ENCODE measurements at regions not wholly inside any gene's neighbourhood (a gene's known extent, or its start where the extent isn't known, plus 50 kb on each side); places are given as distances from the start of the nearest gene placed in this dataset.
A peak's percentile ranks its signal among the peaks of the same experiment; 100 is the strongest.

- Mint-ChIP-seq H3K27ac (no peak overlapping the region), H3K27me3 (ENCODE audit: low read depth in 2 of 2) (no peaks in the 10 kb centered on the region), H3K4me3 (no peak overlapping the region), H3K9me3 (peaks cover 3 to 4% of the 10 kb centered on the region in 2 donors), H3K4me1 (peaks cover 25 to 28% of the 10 kb centered on the region in 2 donors), H3K36me3 (no peaks in the 10 kb centered on the region)
- Histone ChIP-seq H3K4me1 (ENCODE audit: control insufficient read depth, insufficient read depth, low read length) (peaks cover 8% of the 10 kb centered on the region), H3K4me3 (ENCODE audit: low read length) (no peak overlapping the region), H3K27me3 (ENCODE audit: control insufficient read depth, insufficient read depth, low read length) (no peaks in the 10 kb centered on the region), H3K9me3 (ENCODE audit: control insufficient read depth, insufficient read depth, low read length) (no peaks in the 10 kb centered on the region), H3K27ac (ENCODE audit: low read length) (no peak overlapping the region), H3K36me3 (ENCODE audit: control insufficient read depth, insufficient read depth, low read length) (no peaks in the 10 kb centered on the region)
- WGBS (ENCODE audit: insufficient coverage): no CpG with 5 or more reads among the region's 1 CpG
- no peak for DNase-seq
- no peak for ATAC-seq
- TF ChIP-seq, protein P1, sequence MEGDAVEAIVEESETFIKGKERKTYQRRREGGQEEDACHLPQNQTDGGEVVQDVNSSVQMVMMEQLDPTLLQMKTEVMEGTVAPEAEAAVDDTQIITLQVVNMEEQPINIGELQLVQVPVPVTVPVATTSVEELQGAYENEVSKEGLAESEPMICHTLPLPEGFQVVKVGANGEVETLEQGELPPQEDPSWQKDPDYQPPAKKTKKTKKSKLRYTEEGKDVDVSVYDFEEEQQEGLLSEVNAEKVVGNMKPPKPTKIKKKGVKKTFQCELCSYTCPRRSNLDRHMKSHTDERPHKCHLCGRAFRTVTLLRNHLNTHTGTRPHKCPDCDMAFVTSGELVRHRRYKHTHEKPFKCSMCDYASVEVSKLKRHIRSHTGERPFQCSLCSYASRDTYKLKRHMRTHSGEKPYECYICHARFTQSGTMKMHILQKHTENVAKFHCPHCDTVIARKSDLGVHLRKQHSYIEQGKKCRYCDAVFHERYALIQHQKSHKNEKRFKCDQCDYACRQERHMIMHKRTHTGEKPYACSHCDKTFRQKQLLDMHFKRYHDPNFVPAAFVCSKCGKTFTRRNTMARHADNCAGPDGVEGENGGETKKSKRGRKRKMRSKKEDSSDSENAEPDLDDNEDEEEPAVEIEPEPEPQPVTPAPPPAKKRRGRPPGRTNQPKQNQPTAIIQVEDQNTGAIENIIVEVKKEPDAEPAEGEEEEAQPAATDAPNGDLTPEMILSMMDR (IDR thresholded peaks at IDR 0.05): no peak
- intact Hi-C loops (cut with micrococcal nuclease): no loop called here
These were observed 152.7 kb upstream of the BMP2 start for GRCh38 chr20:6614836-6615235.

DNA sequence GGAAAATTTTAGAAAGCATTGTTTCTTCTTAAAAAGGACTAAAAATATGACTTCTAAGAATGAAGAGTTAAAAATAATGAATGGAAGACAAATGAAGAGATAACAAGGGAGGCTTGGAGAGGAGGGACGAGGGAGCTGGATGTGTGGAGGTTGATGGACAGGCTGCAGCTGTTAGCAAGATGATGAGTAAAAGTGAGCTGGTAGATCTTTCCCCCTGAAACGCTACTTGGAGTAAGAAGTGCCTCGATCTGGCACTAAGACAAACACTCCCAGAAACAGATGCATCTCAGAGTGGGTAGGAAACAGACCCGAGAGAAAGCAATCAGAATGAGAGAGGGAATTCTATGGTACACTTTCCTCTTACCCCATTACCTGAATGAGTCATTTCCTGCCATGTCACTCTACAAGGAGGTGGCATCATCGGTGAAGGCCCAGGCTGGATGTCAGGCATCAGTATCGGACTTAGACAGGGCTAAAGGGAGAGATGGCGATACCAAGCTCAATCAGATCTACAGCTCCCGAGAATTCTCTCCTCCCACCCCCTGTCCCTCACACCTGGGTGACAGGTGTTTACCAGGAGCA lies 154.1 kb upstream of the BMP2 start:
- peak overlapping the region; percentile 3 to 75 for H3K27ac Mint-ChIP-seq
- Histone ChIP-seq H3K4me1 (ENCODE audit: control insufficient read depth, insufficient read depth, low read length) (peaks cover 8% of the 10 kb centered on the region), H3K4me3 (ENCODE audit: low read length) (no peak overlapping the region), H3K27me3 (ENCODE audit: control insufficient read depth, insufficient read depth, low read length) (no peaks in the 10 kb centered on the region), H3K27ac (ENCODE audit: low read length) (no peak overlapping the region), H3K9me3 (ENCODE audit: control insufficient read depth, insufficient read depth, low read length) (no peaks in the 10 kb centered on the region), H3K36me3 (ENCODE audit: control insufficient read depth, insufficient read depth, low read length) (no peaks in the 10 kb centered on the region)
- 68% methylated on average over 6 of the region's 8 CpGs for WGBS (ENCODE audit: insufficient coverage)
- peaks cover 25 to 28% of the 10 kb centered on the region in 2 donors for H3K4me1 Mint-ChIP-seq
- peaks cover 3 to 4% of the 10 kb centered on the region in 2 donors for H3K9me3 Mint-ChIP-seq
- intact Hi-C loops (cut with micrococcal nuclease): no loop called here
- DNase-seq: no peak
- H3K27me3 Mint-ChIP-seq (ENCODE audit: low read depth in 2 of 2): peaks cover 0 to 3% of the 10 kb centered on the region in 2 donors
- peak in 1 of 3 donors; percentile 47 for ATAC-seq
- H3K36me3 Mint-ChIP-seq: no peaks in the 10 kb centered on the region
- H3K4me3 Mint-ChIP-seq: peak overlapping the region; percentile 49
- TF ChIP-seq, protein P1 (IDR thresholded peaks at IDR 0.05): no peak

DNA sequence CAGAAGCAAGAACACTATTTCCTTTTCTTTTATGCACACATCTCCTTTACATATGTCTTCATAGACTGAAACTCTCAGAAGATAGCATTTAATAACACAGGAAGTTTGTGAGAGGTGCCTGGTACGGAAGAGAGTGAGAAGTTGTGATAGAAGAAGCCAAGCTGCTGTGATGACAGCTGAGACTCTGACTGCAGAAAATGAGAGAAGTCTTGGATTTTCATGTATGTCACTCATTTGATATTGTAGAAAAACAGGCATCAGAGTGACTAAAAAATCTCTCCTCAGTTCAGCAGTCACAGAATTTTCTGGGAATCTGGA lies 154.9 kb upstream of the BMP2 start:
- peaks cover 3 to 4% of the 10 kb centered on the region in 2 donors for H3K9me3 Mint-ChIP-seq
- peaks cover 25 to 28% of the 10 kb centered on the region in 2 donors for H3K4me1 Mint-ChIP-seq
- ATAC-seq (peak; percentile 47 to 89 (median 65)), DNase-seq (no peak)
- Histone ChIP-seq H3K36me3 (ENCODE audit: control insufficient read depth, insufficient read depth, low read length) (no peaks in the 10 kb centered on the region), H3K4me3 (ENCODE audit: low read length) (no peak overlapping the region), H3K9me3 (ENCODE audit: control insufficient read depth, insufficient read depth, low read length) (no peaks in the 10 kb centered on the region), H3K27ac (ENCODE audit: low read length) (no peak overlapping the region), H3K27me3 (ENCODE audit: control insufficient read depth, insufficient read depth, low read length) (no peaks in the 10 kb centered on the region), H3K4me1 (ENCODE audit: control insufficient read depth, insufficient read depth, low read length) (peaks cover 8% of the 10 kb centered on the region)
- peak overlapping the region; percentile 63 to 75 for H3K27ac Mint-ChIP-seq
- peaks cover 0 to 3% of the 10 kb centered on the region in 2 donors for H3K27me3 Mint-ChIP-seq (ENCODE audit: low read depth in 2 of 2)
- WGBS (ENCODE audit: insufficient coverage): 23% methylated on average over 1 of the region's 1 CpG
- H3K36me3 Mint-ChIP-seq: no peaks in the 10 kb centered on the region
- intact Hi-C loops (cut with micrococcal nuclease): no loop called here
- peak overlapping the region; percentile 37 for H3K4me3 Mint-ChIP-seq
- TF ChIP-seq, protein P1 (IDR thresholded peaks at IDR 0.05): no peak

Data from natural killer cell (primary cell).